ENCODE measurements at regions not wholly inside any gene's neighbourhood (a gene's known extent, or its start where the extent isn't known, plus 50 kb on each side); places are given as distances from the start of the nearest gene placed in this dataset.
"Not testable (repeated sequence)": the region's sequence is repeated elsewhere in the genome, so short reads cannot be mapped to it uniquely, and the experiment has no call there.

- no peak for DNase-seq
These were observed 73.9 kb downstream of the LSM3 start for GRCh38 chr3:14252321-14253021.

- no peak for DNase-seq
These were observed 74.5 kb downstream of the LSM3 start for GRCh38 chr3:14253022-14253706.

- DNase-seq = no peak
These were observed 75.2 kb downstream of the LSM3 start for GRCh38 chr3:14253707-14254382.

GRCh38 chr3:14254812-14255702 lies 76.4 kb downstream of the LSM3 start:
- no peak for DNase-seq

- DNase-seq = no peak
These were observed 77.4 kb downstream of the LSM3 start for GRCh38 chr3:14256046-14256445.

GRCh38 chr3:14256561-14257342 lies 78.1 kb downstream of the LSM3 start:
- no peak for DNase-seq

GRCh38 chr3:14258906-14259904 lies 80.6 kb downstream of the LSM3 start:
- DNase-seq = no peak

- no peak for DNase-seq
These were observed 81.8 kb downstream of the LSM3 start for GRCh38 chr3:14260463-14260862.

GRCh38 chr3:14261229-14261628 lies 82.6 kb downstream of the LSM3 start:
- peak; percentile 11 for DNase-seq

GRCh38 chr3:14262212-14262611 lies 83.6 kb downstream of the LSM3 start:
- no peak for DNase-seq

- no peak for DNase-seq
These were observed 84.2 kb downstream of the LSM3 start for GRCh38 chr3:14262867-14263266.

GRCh38 chr3:14263317-14264005 lies 84.8 kb downstream of the LSM3 start:
- DNase-seq = no peak

GRCh38 chr3:14265246-14265962 lies 86.8 kb downstream of the LSM3 start:
- DNase-seq = no peak

- DNase-seq = no peak
These were observed 87.7 kb downstream of the LSM3 start for GRCh38 chr3:14266361-14266760.

- no peak for DNase-seq
These were observed 89.4 kb downstream of the LSM3 start for GRCh38 chr3:14267976-14268375.

GRCh38 chr3:14268897-14269296 lies 90.3 kb downstream of the LSM3 start:
- DNase-seq = no peak

GRCh38 chr3:14272041-14272958 lies 93.7 kb downstream of the LSM3 start:
- not testable (repeated sequence) for DNase-seq

GRCh38 chr3:14272959-14273560 lies 94.4 kb downstream of the LSM3 start:
- DNase-seq = not testable (repeated sequence)
